CD4-positive, alpha-beta T cell treated with Interleukin-4 for 4 hours (primary cell): ENCODE measurements at regions not wholly inside any gene's neighbourhood (a gene's known extent, or its start where the extent isn't known, plus 50 kb on each side); places are given as distances from the start of the nearest gene placed in this dataset.

ENCODE experiments used
- DNase-seq: peaks from one replicate; pipeline ENCODE4 v3.0.0-alpha.2; 2020

GRCh38 chr5:18119156-18119785, 485.0 kb downstream of the TAF11L14 start:
- no peak for DNase-seq

- DNase-seq: no peak
Observed at GRCh38 chr5:18141222-18141621, 507.0 kb downstream of the TAF11L14 start.

GRCh38 chr5:18142831-18143230, 508.6 kb downstream of the TAF11L14 start:
- no peak for DNase-seq

- DNase-seq: no peak
Observed at GRCh38 chr5:18152671-18153070, 518.4 kb downstream of the TAF11L14 start.

- DNase-seq: no peak
Observed at GRCh38 chr5:18158166-18158565, 523.9 kb downstream of the TAF11L14 start.

- DNase-seq: peak; percentile 7
Observed at GRCh38 chr5:18159331-18159730, 525.1 kb downstream of the TAF11L14 start.

- DNase-seq: no peak
Observed at GRCh38 chr5:18171684-18172083, 537.4 kb downstream of the TAF11L14 start.

GRCh38 chr5:18179579-18179978, 545.3 kb downstream of the TAF11L14 start:
- DNase-seq: no peak

GRCh38 chr5:18181575-18181974, 547.3 kb downstream of the TAF11L14 start:
- DNase-seq: no peak

GRCh38 chr5:18195910-18196309, 561.6 kb downstream of the TAF11L14 start:
- no peak for DNase-seq

GRCh38 chr5:18197734-18198133, 563.5 kb downstream of the TAF11L14 start:
- no peak for DNase-seq

- no peak for DNase-seq
Observed at GRCh38 chr5:18202164-18202563, 567.9 kb downstream of the TAF11L14 start.

- no peak for DNase-seq
Observed at GRCh38 chr5:18203296-18203695, 569.0 kb downstream of the TAF11L14 start.

- DNase-seq: no peak
Observed at GRCh38 chr5:18213666-18214065, 579.4 kb downstream of the TAF11L14 start.

- no peak for DNase-seq
Observed at GRCh38 chr5:18216016-18216415, 581.8 kb downstream of the TAF11L14 start.

- DNase-seq: no peak
Observed at GRCh38 chr5:18216729-18217128, 582.5 kb downstream of the TAF11L14 start.

GRCh38 chr5:18219241-18219640, 585.0 kb downstream of the TAF11L14 start:
- DNase-seq: no peak

- DNase-seq: no peak
Observed at GRCh38 chr5:18220631-18221030, 586.4 kb downstream of the TAF11L14 start.

- no peak for DNase-seq
Observed at GRCh38 chr5:18236386-18236785, 602.1 kb downstream of the TAF11L14 start.

GRCh38 chr5:18238321-18238720, 604.1 kb downstream of the TAF11L14 start:
- no peak for DNase-seq

- DNase-seq: no peak
Observed at GRCh38 chr5:18240971-18241370, 606.7 kb downstream of the TAF11L14 start.

GRCh38 chr5:18243846-18244245, 609.6 kb downstream of the TAF11L14 start:
- no peak for DNase-seq

- no peak for DNase-seq
Observed at GRCh38 chr5:18244309-18244708, 610.0 kb downstream of the TAF11L14 start.

- DNase-seq: no peak
Observed at GRCh38 chr5:18252559-18252958, 618.3 kb downstream of the TAF11L14 start.

GRCh38 chr5:18264126-18264882, 630.0 kb downstream of the TAF11L14 start:
- DNase-seq: no peak
